ENCODE measurements at regions not wholly inside any gene's neighbourhood (a gene's known extent, or its start where the extent isn't known, plus 50 kb on each side); places are given as distances from the start of the nearest gene placed in this dataset.

- DNase-seq = no peak
- Histone ChIP-seq H3K9me3 (no peaks in the 10 kb centered on the region), H3K27me3 (no peaks in the 10 kb centered on the region), H3K36me3 (no peaks in the 10 kb centered on the region), H3K4me3 (replicated peaks in 1 of 3) (no peak overlapping the region), H3K4me1 (peaks cover 4 to 11% of the 10 kb centered on the region in 2 donors), H3K27ac (no peak overlapping the region)
- TF ChIP-seq POLR2A (IDR thresholded peaks at IDR 0.05) (no peak), CTCF (IDR thresholded peaks at IDR 0.05) (no peak)
- WGBS, 2 donors = 79 to 86% methylated on average over 8 of the region's 8 CpGs
- intact Hi-C loops (cut with DNase I) = no loop called here
Observed at GRCh38 chr16:17532338-17532995, 61.7 kb upstream of the XYLT1 start.

- 89 to 91% methylated on average over 6 of the region's 6 CpGs for WGBS, 2 donors
- H3K9me3 ChIP-seq = no peaks in the 10 kb centered on the region
- H3K27me3 ChIP-seq = no peaks in the 10 kb centered on the region
Observed at GRCh38 chr16:17529982-17530760, 59.4 kb upstream of the XYLT1 start.

GRCh38 chr16:17526956-17527937 is 56.5 kb upstream of the XYLT1 start:
- Histone ChIP-seq H3K4me1 (no peaks in the 10 kb centered on the region), H3K4me3 (replicated peaks in 1 of 3) (no peak overlapping the region), H3K27ac (no peak overlapping the region), H3K36me3 (no peaks in the 10 kb centered on the region), H3K27me3 (no peaks in the 10 kb centered on the region), H3K9me3 (no peaks in the 10 kb centered on the region)
- TF ChIP-seq POLR2A (IDR thresholded peaks at IDR 0.05) (no peak), CTCF (IDR thresholded peaks at IDR 0.05) (no peak)
- WGBS, 2 donors = 93 to 94% methylated on average over 4 of the region's 4 CpGs
- DNase-seq = no peak
- intact Hi-C loops (cut with DNase I) = no loop called here

More at GRCh38 chr16:17529982-17530760, 59.4 kb upstream of the XYLT1 start:
- intact Hi-C loops (cut with DNase I) = no loop called here
- no peak for DNase-seq
- H3K4me1 ChIP-seq = no peaks in the 10 kb centered on the region
- H3K4me3 ChIP-seq (replicated peaks in 1 of 3) = no peak overlapping the region
- no peak for TF ChIP-seq CTCF (IDR thresholded peaks at IDR 0.05)
- TF ChIP-seq POLR2A (IDR thresholded peaks at IDR 0.05) = no peak
- H3K36me3 ChIP-seq = no peaks in the 10 kb centered on the region
- no peak overlapping the region for H3K27ac ChIP-seq

GRCh38 chr16:17524656-17525055 is 53.9 kb upstream of the XYLT1 start:
- H3K27ac ChIP-seq = no peak overlapping the region
- no peaks in the 10 kb centered on the region for H3K9me3 ChIP-seq
- no peak for DNase-seq
- H3K36me3 ChIP-seq = no peaks in the 10 kb centered on the region
- 69 to 73% methylated on average over 7 of the region's 7 CpGs for WGBS, 2 donors
- H3K27me3 ChIP-seq = no peaks in the 10 kb centered on the region
- no peak overlapping the region for H3K4me3 ChIP-seq (replicated peaks in 1 of 3)
- TF ChIP-seq CTCF (IDR thresholded peaks at IDR 0.05) (no peak), POLR2A (IDR thresholded peaks at IDR 0.05) (no peak)
- intact Hi-C loops (cut with DNase I) = no loop called here
- H3K4me1 ChIP-seq = peaks cover 0 to 8% of the 10 kb centered on the region in 2 donors
